K562 (cell line): ENCODE measurements at regions not wholly inside any gene's neighbourhood (a gene's known extent, or its start where the extent isn't known, plus 50 kb on each side); places are given as distances from the start of the nearest gene placed in this dataset.

ENCODE experiments used
- ATAC-seq: fragments of 200-7000 bp; cut with Tn5 transposase; 3 replicates; pipeline ENCODE4 v1.9.1; 2020; ENCODE audit warnings: moderate library complexity
- BruUV-seq: library from RNA; stranded (reverse); fragments of 400-500 nt; replicated peaks from 2 replicates; lab custom pipeline; 2021; lab: Mats Ljungman, UMichigan
- CTCF ChIA-PET: fragments of 300-600 bp; formaldehyde crosslinking; extraction: SDS; loops from one replicate; lab custom pipeline; 2021; ENCODE audit warnings: low intra/inter-chr PET ratio; lab: Yijun Ruan, JAX
- POLR2A ChIA-PET: fragments of 300-600, 350-650 bp; sonication (Branson Sonifier 250); formaldehyde crosslinking; extraction: SDS; loops from one replicate; lab custom pipeline; 2021; ENCODE audit warnings: antibody characterized with exemption, inconsistent platforms; lab: Yijun Ruan, JAX
- DNase-seq, 4 experiments: peaks; one replicate each; pipeline versions ENCODE4 v3.0.0 to v3.0.0-alpha.2; 2011 to 2018; ENCODE audit warnings: low spot score in 3 of 4, mixed read lengths in 3 of 4; ENCODE audit errors: extremely low read depth in 1 of 4
- FAIRE-seq: peaks from 2 replicates; lab custom pipeline; 2011; peaks lifted over from hg19 to GRCh38; lab: Jason Lieb, UNC
- H2AFZ ChIP-seq: 2 replicates; pipeline ENCODE4 v1.6.0; 2011; ENCODE audit warnings: low read depth, low read length, control low read depth, inconsistent platforms
- H3K27ac ChIP-seq: fragments of 200-600 bp; 3 replicates; pipeline ENCODE4 v1.8.0; 2011; ENCODE audit warnings: low read depth, mild to moderate bottlenecking, control low read depth, inconsistent platforms, low read length, moderate library complexity, mixed read lengths; ENCODE audit errors: extremely low read depth
- H3K27me3 ChIP-seq, 2 experiments: fragments of 300-600 bp in 1 of 2; 2 replicates in 1 of 2; 3 replicates in 1 of 2; pipeline versions ENCODE4 v1.6.0 to v1.8.0; 2011; ENCODE audit warnings: inconsistent platforms in 2 of 2, low read length in 2 of 2, mild to moderate bottlenecking in 1 of 2, mixed read lengths in 1 of 2, moderate library complexity in 1 of 2; ENCODE audit not compliant: control insufficient read depth in 2 of 2, insufficient read depth in 2 of 2
- H3K36me3 ChIP-seq: fragments of 300-600 bp; 3 replicates; pipeline ENCODE4 v1.8.0; 2011; ENCODE audit warnings: mild to moderate bottlenecking, low read length, inconsistent platforms; ENCODE audit not compliant: control insufficient read depth, insufficient read depth
- H3K4me1 ChIP-seq, 2 experiments: fragments of 200-600 bp in 1 of 2; replicated peaks in 1 of 2; 2 replicates in 1 of 2; 3 replicates in 1 of 2; pipeline versions ENCODE4 v1.5.1 to v1.8.0; 2011; ENCODE audit warnings: inconsistent platforms in 2 of 2, low read length in 2 of 2, mild to moderate bottlenecking in 1 of 2, mixed read lengths in 1 of 2, moderate library complexity in 1 of 2; ENCODE audit not compliant: control insufficient read depth in 2 of 2, insufficient read depth in 2 of 2
- H3K4me2 ChIP-seq: 2 replicates; pipeline ENCODE4 v1.6.1; 2011; ENCODE audit warnings: low read length, control low read depth, inconsistent platforms, mixed read lengths; ENCODE audit not compliant: insufficient read depth
- H3K4me3 ChIP-seq: fragments of 200-600 bp; sonication (generic), shearing (Covaris generic); 2 replicates; pipeline ENCODE4 v1.5.1; 2016; ENCODE audit warnings: control low read depth, inconsistent platforms
- H3K79me2 ChIP-seq: fragments of 200-600 bp; 3 replicates; pipeline ENCODE4 v1.8.0; 2011; ENCODE audit warnings: low read length, inconsistent platforms; ENCODE audit not compliant: control insufficient read depth, insufficient read depth
- H3K9ac ChIP-seq, 2 experiments: 2 replicates each; pipeline versions ENCODE4 v1.6.0 to v1.6.1; 2011; ENCODE audit warnings: low read depth in 2 of 2, low read length in 2 of 2, control low read depth in 1 of 2, inconsistent platforms in 1 of 2, mild to moderate bottlenecking in 1 of 2, mixed read lengths in 1 of 2; ENCODE audit not compliant: insufficient read depth in 1 of 2
- H3K9me1 ChIP-seq: one replicate; pipeline ENCODE4 v1.6.0; 2011; ENCODE audit warnings: inconsistent platforms, mild to moderate bottlenecking, low read length, moderate library complexity; ENCODE audit not compliant: control insufficient read depth, insufficient read depth
- H3K9me3 ChIP-seq: replicated peaks from 2 replicates; pipeline ENCODE4 v1.5.1; 2011; ENCODE audit warnings: low read depth, low read length, inconsistent platforms; ENCODE audit not compliant: control insufficient read depth, insufficient read depth
- H4K20me1 ChIP-seq: replicated peaks from 2 replicates; pipeline ENCODE4 v1.6.1; 2011; ENCODE audit warnings: low read length, inconsistent platforms, mixed read lengths; ENCODE audit not compliant: control insufficient read depth, insufficient read depth
- ATF3 ChIP-seq, 2 experiments: fragments of 450-650 bp in 1 of 2; sonication (generic) in 1 of 2; formaldehyde crosslinking in 1 of 2; IDR thresholded peaks in 1 of 2; conservative IDR thresholded peaks in 1 of 2; 2 replicates each; pipeline versions ENCODE4 v1.6.1 to v1.8.1; 2016 to 2023; ENCODE audit warnings: mild to moderate bottlenecking in 2 of 2, moderate library complexity in 2 of 2, inconsistent platforms in 1 of 2, missing genetic modification reagents in 1 of 2
- CAMTA2 ChIP-seq: fragments of 250-450 bp; sonication (Bioruptor Pico); conservative IDR thresholded peaks from 2 replicates; pipeline ENCODE4 v1.5.1; 2022
- FOS ChIP-seq: IDR thresholded peaks from 3 replicates; pipeline ENCODE4 v1.6.1; 2011; ENCODE audit not compliant: insufficient read length; ENCODE audit errors: extremely low read depth
- FOXA3 ChIP-seq, 2 experiments: fragments of 450-650 bp in 1 of 2; sonication (generic) in 1 of 2; formaldehyde crosslinking; IDR thresholded peaks in 1 of 2; conservative IDR thresholded peaks in 1 of 2; 2 replicates each; pipeline versions ENCODE4 v1.4.0 to v1.8.0; 2020 to 2022; ENCODE audit warnings: mild to moderate bottlenecking in 2 of 2, missing genetic modification reagents in 1 of 2
- GTF2F1 ChIP-seq: IDR thresholded peaks from 2 replicates; pipeline ENCODE4 v1.6.1; 2011; ENCODE audit warnings: low read depth, low read length, improper control_type of control experiment
- HMBOX1 ChIP-seq: sonication (generic); IDR thresholded peaks from 2 replicates; pipeline ENCODE4 v1.6.1; 2016
- MAFK ChIP-seq: IDR thresholded peaks from 2 replicates; pipeline ENCODE4 v1.6.1; 2011; ENCODE audit warnings: low read length, improper control_type of control experiment
- POLR2B ChIP-seq: fragments of 450-650 bp; IDR thresholded peaks from 2 replicates; pipeline ENCODE4 v1.6.1; 2018; ENCODE audit warnings: low read depth; ENCODE audit not compliant: partially characterized antibody
- SMARCC2 ChIP-seq: fragments of 450-650 bp; IDR thresholded peaks from 2 replicates; pipeline ENCODE4 v1.6.1; 2017; ENCODE audit warnings: antibody characterized with exemption, moderate library complexity, mild to moderate bottlenecking, low read depth
- THAP12 ChIP-seq: fragments of 250-450 bp; sonication (Bioruptor Pico); IDR thresholded peaks from 2 replicates; pipeline ENCODE4 v1.9.0; 2021; ENCODE audit warnings: mild to moderate bottlenecking, inconsistent platforms
- WGBS: fragments of 100-300 bp; shearing (Covaris generic); methylation state at CpG from one replicate; pipeline ENCODE4 v1.1.6; 2016; ENCODE audit warnings: low coverage, mixed read lengths; ENCODE audit not compliant: insufficient coverage; ENCODE audit errors: missing lambda C conversion rate; 5-methylcytosine and 5-hydroxymethylcytosine counted together
- in situ Hi-C: fragments of 300-500 bp; cut with MboI; formaldehyde crosslinking; loops from 4 replicates; pipeline ENCODE4 v1.15.0; 2018; ENCODE audit warnings: inconsistent platforms, mixed read lengths
- intact Hi-C: fragments of 100-400 bp; cut with micrococcal nuclease; formaldehyde crosslinking; loops from 2 replicates; pipeline ENCODE4 v1.14.2; 2022
- TF ChIP-seq, protein P1 (sequence below): IDR thresholded peaks from 2 replicates; pipeline ENCODE4 v1.6.1; 2011; ENCODE audit warnings: borderline replicate concordance, low read depth, mild to moderate bottlenecking, moderate library complexity, low read length; ENCODE audit not compliant: insufficient read depth, poor library complexity, severe bottlenecking
- TF ChIP-seq, protein P2 (sequence below): fragments of 450-650 bp; conservative IDR thresholded peaks from 2 replicates; pipeline ENCODE4 v1.6.1; 2016; ENCODE audit warnings: missing genetic modification characterization, low read depth, mild to moderate bottlenecking, missing compliant biosample characterization, moderate library complexity

- no peaks in the 10 kb centered on the region for H3K9me1 ChIP-seq
- DNase-seq = no peak
- WGBS = 2% methylated on average over 36 of the region's 38 CpGs
- no peak overlapping the region for H3K27ac ChIP-seq
- no peaks in the 10 kb centered on the region for H3K79me2 ChIP-seq
- H3K36me3 ChIP-seq = no peaks in the 10 kb centered on the region
- no peak; the same call in 2 of the 3 replicates for ATAC-seq
- H3K9me3 ChIP-seq = no peaks in the 10 kb centered on the region
- no peak overlapping the region for H3K4me2 ChIP-seq
- ChIA-PET POLR2A (interaction anchor here (0.7 to 1.0 kb wide), 2 partner anchors 150 to 357 kb away, joined by 3 read pairs; no protein-coding TSS in a partner anchor), CTCF (no interaction called here)
- no peak overlapping the region for H2AFZ ChIP-seq
- intact Hi-C loops = no loop called here
- no peak overlapping the region for H3K9ac ChIP-seq
- H4K20me1 ChIP-seq = 0 out of 2 replicates have a peak, but pooled peaks cover 9% of the 10 kb centered on the region
- in situ Hi-C loops = no loop called here
- no TSS peak for BruUV-seq
- H3K4me1 ChIP-seq = peaks cover 0 to 22% of the 10 kb centered on the region in 2 experiments; a peak in 2 of 5 replicates
- peaks cover 26 to 81% of the 10 kb centered on the region in 2 experiments; a peak in 4 of 5 replicates for H3K27me3 ChIP-seq
- FAIRE-seq = no peak
- H3K4me3 ChIP-seq = no peak overlapping the region
- TF ChIP-seq THAP12 (CRISPR knock-in tag) (no peak), HMBOX1 (no peak), CAMTA2 (CRISPR knock-in tag) (no peak), FOS (no peak), GTF2F1 (no peak), ATF3 (IDR thresholded peaks at IDR 0.05) (no peak), ATF3 (CRISPR knock-in tag; conservative IDR thresholded peaks at IDR 0.05) (no peak), POLR2B (no peak), FOXA3 (CRISPR knock-in tag; conservative IDR thresholded peaks at IDR 0.05 in 1 of 2, IDR thresholded peaks at IDR 0.05 in 1 of 2) (no peak), MAFK (no peak), SMARCC2 (no peak)
- TF ChIP-seq, protein P1, sequence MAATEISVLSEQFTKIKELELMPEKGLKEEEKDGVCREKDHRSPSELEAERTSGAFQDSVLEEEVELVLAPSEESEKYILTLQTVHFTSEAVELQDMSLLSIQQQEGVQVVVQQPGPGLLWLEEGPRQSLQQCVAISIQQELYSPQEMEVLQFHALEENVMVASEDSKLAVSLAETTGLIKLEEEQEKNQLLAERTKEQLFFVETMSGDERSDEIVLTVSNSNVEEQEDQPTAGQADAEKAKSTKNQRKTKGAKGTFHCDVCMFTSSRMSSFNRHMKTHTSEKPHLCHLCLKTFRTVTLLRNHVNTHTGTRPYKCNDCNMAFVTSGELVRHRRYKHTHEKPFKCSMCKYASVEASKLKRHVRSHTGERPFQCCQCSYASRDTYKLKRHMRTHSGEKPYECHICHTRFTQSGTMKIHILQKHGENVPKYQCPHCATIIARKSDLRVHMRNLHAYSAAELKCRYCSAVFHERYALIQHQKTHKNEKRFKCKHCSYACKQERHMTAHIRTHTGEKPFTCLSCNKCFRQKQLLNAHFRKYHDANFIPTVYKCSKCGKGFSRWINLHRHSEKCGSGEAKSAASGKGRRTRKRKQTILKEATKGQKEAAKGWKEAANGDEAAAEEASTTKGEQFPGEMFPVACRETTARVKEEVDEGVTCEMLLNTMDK = no peak
- TF ChIP-seq, protein P2, sequence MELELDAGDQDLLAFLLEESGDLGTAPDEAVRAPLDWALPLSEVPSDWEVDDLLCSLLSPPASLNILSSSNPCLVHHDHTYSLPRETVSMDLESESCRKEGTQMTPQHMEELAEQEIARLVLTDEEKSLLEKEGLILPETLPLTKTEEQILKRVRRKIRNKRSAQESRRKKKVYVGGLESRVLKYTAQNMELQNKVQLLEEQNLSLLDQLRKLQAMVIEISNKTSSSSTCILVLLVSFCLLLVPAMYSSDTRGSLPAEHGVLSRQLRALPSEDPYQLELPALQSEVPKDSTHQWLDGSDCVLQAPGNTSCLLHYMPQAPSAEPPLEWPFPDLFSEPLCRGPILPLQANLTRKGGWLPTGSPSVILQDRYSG (tag) = no peak
Measured at GRCh38 chr6:169985121-169986015, 233.9 kb downstream of the ERMARD start.
